MCF 10A (cell line): ENCODE measurements at regions not wholly inside any gene's neighbourhood (a gene's known extent, or its start where the extent isn't known, plus 50 kb on each side); places are given as distances from the start of the nearest gene placed in this dataset.
"Not testable (repeated sequence)": the region's sequence is repeated elsewhere in the genome, so short reads cannot be mapped to it uniquely, and the experiment has no call there.

Experiments
- BruUV-seq: library from RNA; stranded (reverse); fragments of 400-500 nt; replicated peaks from 2 replicates; lab custom pipeline; 2021; lab: Mats Ljungman, UMichigan
- CTCF ChIA-PET: fragments of 300-600 bp; sonication (Branson Sonifier 250); formaldehyde crosslinking; extraction: SDS; loops from one replicate; lab custom pipeline; 2021; ENCODE audit warnings: antibody characterized with exemption, inconsistent platforms; lab: Yijun Ruan, JAX
- POLR2A ChIA-PET: fragments of 300-600, 350-650 bp; sonication (Branson Sonifier 250); formaldehyde crosslinking; extraction: SDS; loops from one replicate; lab custom pipeline; 2020; ENCODE audit warnings: antibody characterized with exemption, inconsistent platforms; lab: Yijun Ruan, JAX
- DNase-seq: peaks from one replicate; pipeline ENCODE4 v3.0.0-alpha.2; 2018; ENCODE audit not compliant: unreplicated experiment
- H3K27ac Mint-ChIP-seq: one replicate; pipeline ENCODE4 v1.8.0; 2022; ENCODE audit warnings: mild to moderate bottlenecking, low read depth, mixed read lengths; ENCODE audit not compliant: unreplicated experiment
- H3K27me3 Mint-ChIP-seq: one replicate; pipeline ENCODE4 v1.8.0; 2022; ENCODE audit warnings: mixed read lengths; ENCODE audit not compliant: insufficient read depth, unreplicated experiment
- H3K36me3 Mint-ChIP-seq: one replicate; pipeline ENCODE4 v1.8.0; 2022; ENCODE audit warnings: mild to moderate bottlenecking, moderate library complexity, mixed read lengths; ENCODE audit not compliant: insufficient read depth, unreplicated experiment
- H3K4me1 Mint-ChIP-seq: one replicate; pipeline ENCODE4 v1.8.0; 2022; ENCODE audit warnings: mixed read lengths; ENCODE audit not compliant: insufficient read depth, unreplicated experiment
- H3K4me3 Mint-ChIP-seq: one replicate; pipeline ENCODE4 v1.8.0; 2022; ENCODE audit warnings: mild to moderate bottlenecking, moderate library complexity, mixed read lengths; ENCODE audit not compliant: unreplicated experiment
- H3K9me3 Mint-ChIP-seq: one replicate; pipeline ENCODE4 v1.8.0; 2022; ENCODE audit warnings: mixed read lengths; ENCODE audit not compliant: unreplicated experiment
- intact Hi-C: fragments of 100-400 bp; cut with micrococcal nuclease; formaldehyde crosslinking; loops from 2 replicates; pipeline ENCODE4 v1.14.1; 2022
- TF ChIP-seq, protein P1 (sequence below): fragments of 200-600 bp; IDR thresholded peaks from one replicate; pipeline ENCODE4 v1.8.0; 2022; ENCODE audit warnings: antibody characterized with exemption, mild to moderate bottlenecking; ENCODE audit not compliant: unreplicated experiment

- Mint-ChIP-seq H3K27ac (no peak overlapping the region), H3K36me3 (peaks cover 5% of the 10 kb centered on the region), H3K4me1 (peaks cover 22% of the 10 kb centered on the region), H3K9me3 (peaks cover 10% of the 10 kb centered on the region), H3K4me3 (no peak overlapping the region), H3K27me3 (no peaks in the 10 kb centered on the region)
- ChIA-PET CTCF (no interaction called here), POLR2A (no interaction called here)
- DNase-seq = no peak
- TF ChIP-seq, protein P1, sequence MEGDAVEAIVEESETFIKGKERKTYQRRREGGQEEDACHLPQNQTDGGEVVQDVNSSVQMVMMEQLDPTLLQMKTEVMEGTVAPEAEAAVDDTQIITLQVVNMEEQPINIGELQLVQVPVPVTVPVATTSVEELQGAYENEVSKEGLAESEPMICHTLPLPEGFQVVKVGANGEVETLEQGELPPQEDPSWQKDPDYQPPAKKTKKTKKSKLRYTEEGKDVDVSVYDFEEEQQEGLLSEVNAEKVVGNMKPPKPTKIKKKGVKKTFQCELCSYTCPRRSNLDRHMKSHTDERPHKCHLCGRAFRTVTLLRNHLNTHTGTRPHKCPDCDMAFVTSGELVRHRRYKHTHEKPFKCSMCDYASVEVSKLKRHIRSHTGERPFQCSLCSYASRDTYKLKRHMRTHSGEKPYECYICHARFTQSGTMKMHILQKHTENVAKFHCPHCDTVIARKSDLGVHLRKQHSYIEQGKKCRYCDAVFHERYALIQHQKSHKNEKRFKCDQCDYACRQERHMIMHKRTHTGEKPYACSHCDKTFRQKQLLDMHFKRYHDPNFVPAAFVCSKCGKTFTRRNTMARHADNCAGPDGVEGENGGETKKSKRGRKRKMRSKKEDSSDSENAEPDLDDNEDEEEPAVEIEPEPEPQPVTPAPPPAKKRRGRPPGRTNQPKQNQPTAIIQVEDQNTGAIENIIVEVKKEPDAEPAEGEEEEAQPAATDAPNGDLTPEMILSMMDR = no peak
- BruUV-seq = no TSS peak
- intact Hi-C loops = no loop called here
Observed at GRCh38 chr13:79932556-79932955, 408.4 kb downstream of the SPRY2 start.

- peaks cover 31% of the 10 kb centered on the region for H3K9me3 Mint-ChIP-seq
- intact Hi-C loops, H3K4me1 Mint-ChIP-seq, H3K4me3 Mint-ChIP-seq, H3K27ac Mint-ChIP-seq, BruUV-seq, POLR2A ChIA-PET, H3K27me3 Mint-ChIP-seq, H3K36me3 Mint-ChIP-seq, DNase-seq: not testable (repeated sequence)
- CTCF ChIA-PET = interaction anchor here (0.6 kb wide), 1 partner anchor 271 kb away, joined by 3 read pairs; no protein-coding TSS in a partner anchor
Observed at GRCh38 chr13:79923973-79924556, 416.9 kb downstream of the SPRY2 start.

GRCh38 chr13:79919091-79919490, 421.8 kb downstream of the SPRY2 start:
- BruUV-seq = no TSS peak
- no peak overlapping the region for H3K4me3 Mint-ChIP-seq
- H3K4me1 Mint-ChIP-seq = no peaks in the 10 kb centered on the region
- DNase-seq = no peak
- TF ChIP-seq, protein P1 = no peak
- ChIA-PET CTCF (interaction anchor here (0.5 to 0.9 kb wide), 3 partner anchors 26 to 1099 kb away, joined by 3 to 4 read pairs (median 3); no protein-coding TSS in a partner anchor), POLR2A (no interaction called here)
- H3K27me3 Mint-ChIP-seq = no peaks in the 10 kb centered on the region
- intact Hi-C loops = no loop called here
- H3K9me3 Mint-ChIP-seq = peaks cover 20% of the 10 kb centered on the region
- H3K27ac Mint-ChIP-seq = no peak overlapping the region
- no peaks in the 10 kb centered on the region for H3K36me3 Mint-ChIP-seq

GRCh38 chr13:79918620-79919019, 422.3 kb downstream of the SPRY2 start:
- TF ChIP-seq, protein P1 = no peak
- no TSS peak for BruUV-seq
- Mint-ChIP-seq H3K4me1 (no peaks in the 10 kb centered on the region), H3K36me3 (no peaks in the 10 kb centered on the region), H3K27ac (no peak overlapping the region), H3K4me3 (no peak overlapping the region), H3K9me3 (peaks cover 16% of the 10 kb centered on the region), H3K27me3 (no peaks in the 10 kb centered on the region)
- DNase-seq = no peak
- ChIA-PET POLR2A (no interaction called here), CTCF (interaction anchor here (0.6 to 0.9 kb wide), 2 partner anchors 240 to 1100 kb away, joined by 3 to 4 read pairs; no protein-coding TSS in a partner anchor)
- intact Hi-C loops = no loop called here
